GM12891 (cell line): ENCODE measurements at regions not wholly inside any gene's neighbourhood (a gene's known extent, or its start where the extent isn't known, plus 50 kb on each side); places are given as distances from the start of the nearest gene placed in this dataset.

Experiments
- POLR2A ChIP-seq: IDR thresholded peaks from 2 replicates; pipeline ENCODE4 v1.6.1; 2011; ENCODE audit warnings: low read depth, low read length, control low read depth
- POLR2AphosphoS5 ChIP-seq: IDR thresholded peaks from 2 replicates; pipeline ENCODE4 v1.6.1; 2011; ENCODE audit warnings: low read depth, low read length, control low read depth
- SPI1 ChIP-seq: IDR thresholded peaks from 2 replicates; pipeline ENCODE4 v1.6.1; 2011; ENCODE audit warnings: low read depth, low read length, control low read depth

- TF ChIP-seq POLR2AphosphoS5, result no peak
- no peak for TF ChIP-seq POLR2A
- TF ChIP-seq SPI1, result no peak
Measured at GRCh38 chr14:44053422-44053821, 453.7 kb downstream of the FSCB start.
